ENCODE measurements at regions not wholly inside any gene's neighbourhood (a gene's known extent, or its start where the extent isn't known, plus 50 kb on each side); places are given as distances from the start of the nearest gene placed in this dataset.

DNA sequence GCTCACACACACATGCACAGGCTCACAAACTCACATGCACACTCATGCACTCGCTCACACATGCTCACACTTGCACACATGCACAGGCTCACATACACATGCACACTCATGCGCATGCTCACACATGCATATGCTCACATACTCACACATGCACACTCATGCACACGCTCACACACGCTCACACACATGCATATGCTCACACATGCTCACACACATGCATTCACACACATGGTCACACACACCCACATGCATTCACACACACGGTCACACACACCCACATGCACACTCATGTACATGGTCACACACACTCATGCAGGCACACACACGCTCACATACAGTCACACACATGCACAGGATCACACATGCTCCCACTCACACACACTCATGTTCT, 132.8 kb upstream of the SMAD3 start:
- DNase-seq (ENCODE audit: low read depth) = no peak

DNA sequence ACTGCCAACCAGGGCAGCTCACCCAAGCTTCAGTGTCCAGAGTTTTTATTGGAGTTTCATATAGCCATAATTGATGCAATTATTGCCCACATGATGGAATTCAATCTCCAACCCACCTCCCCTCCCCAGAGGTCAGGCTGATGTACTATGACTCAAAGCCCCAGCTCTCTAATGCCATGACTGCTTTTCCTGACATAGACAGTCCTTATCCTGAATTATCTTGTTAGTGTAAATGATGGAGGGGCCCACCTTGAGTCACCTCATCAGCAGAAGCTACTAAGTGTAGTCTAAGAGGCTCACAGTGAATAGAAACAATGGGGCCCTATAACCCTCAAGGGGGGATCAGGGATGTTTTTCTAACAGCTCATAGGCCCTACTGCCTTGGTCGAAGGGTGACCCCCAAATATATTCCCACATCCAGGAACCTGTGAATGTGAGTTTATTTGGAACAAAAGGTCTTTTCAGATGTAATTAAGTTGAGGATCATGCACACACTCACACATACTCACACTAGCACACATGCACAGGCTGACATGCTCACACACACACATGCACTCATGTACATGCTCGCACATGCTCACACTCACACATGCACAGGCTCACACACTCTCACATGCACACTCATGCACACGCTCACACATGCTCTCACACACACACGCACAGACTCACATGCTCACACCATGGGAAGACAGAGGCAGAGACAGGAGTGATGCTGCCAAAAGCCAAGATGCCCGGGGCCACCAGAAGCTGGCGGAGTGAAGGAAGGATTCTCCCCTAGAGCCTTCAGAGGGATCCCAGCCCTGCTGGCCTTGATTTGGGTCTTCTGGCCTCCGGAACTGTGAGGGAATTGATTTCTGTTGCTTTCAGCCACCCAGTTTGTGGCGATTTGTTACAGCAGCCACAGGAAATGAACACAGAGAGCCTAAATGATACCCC, 131.2 kb upstream of the SMAD3 start:
- no peak for DNase-seq (ENCODE audit: low read depth)

DNA sequence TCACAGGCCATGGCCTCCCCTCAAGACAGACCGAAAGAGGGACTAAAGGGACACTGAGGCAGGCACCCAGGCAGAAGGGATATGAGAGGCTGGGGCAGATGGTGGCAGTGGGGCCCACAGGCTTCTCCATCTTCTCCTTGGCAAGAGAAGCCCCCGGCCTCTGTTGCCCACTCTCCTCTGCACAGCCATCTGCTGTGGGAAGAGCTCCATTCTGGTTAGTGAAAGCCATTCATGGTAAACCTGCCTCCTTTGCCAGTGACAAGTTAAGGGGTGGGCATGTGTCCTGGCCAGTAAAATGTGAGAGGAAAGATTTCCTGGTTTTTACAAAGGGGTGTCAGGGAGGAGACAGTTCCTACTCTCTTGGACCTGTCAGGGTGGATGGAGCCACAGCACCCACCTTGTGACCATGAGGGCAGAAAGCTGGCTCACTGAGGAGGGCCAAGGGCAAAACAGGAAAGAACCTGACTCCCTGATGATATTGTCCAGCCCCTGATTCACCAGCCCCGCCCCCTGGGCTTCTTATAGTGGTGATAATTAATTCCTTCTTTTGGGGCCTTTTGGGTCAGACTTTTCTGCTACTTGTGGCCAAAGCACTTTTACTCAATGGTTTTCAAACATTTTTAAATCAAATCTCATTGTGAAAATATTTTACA, 130.4 kb upstream of the SMAD3 start:
- no peak for DNase-seq (ENCODE audit: low read depth)

DNA sequence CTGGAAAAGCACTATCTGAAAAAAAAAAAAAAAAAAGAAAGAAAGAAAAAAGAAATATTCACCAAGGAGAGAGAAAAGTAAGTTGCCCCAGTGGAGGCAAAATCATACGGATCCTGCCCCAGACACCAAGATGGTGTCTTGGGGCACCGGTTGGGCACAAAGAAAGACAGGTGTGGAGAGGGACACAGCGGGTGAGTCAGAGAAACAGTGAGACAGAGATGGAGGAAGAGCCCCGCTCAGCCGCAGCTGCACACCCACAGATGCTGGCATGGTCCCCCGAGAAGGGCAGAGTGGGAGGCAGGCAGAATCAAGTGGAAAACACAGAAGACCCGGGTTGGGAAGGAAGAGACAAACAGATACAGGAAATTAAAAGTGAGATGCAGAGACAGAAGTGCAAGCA, 129.7 kb upstream of the SMAD3 start:
- no peak for DNase-seq (ENCODE audit: low read depth)

DNA sequence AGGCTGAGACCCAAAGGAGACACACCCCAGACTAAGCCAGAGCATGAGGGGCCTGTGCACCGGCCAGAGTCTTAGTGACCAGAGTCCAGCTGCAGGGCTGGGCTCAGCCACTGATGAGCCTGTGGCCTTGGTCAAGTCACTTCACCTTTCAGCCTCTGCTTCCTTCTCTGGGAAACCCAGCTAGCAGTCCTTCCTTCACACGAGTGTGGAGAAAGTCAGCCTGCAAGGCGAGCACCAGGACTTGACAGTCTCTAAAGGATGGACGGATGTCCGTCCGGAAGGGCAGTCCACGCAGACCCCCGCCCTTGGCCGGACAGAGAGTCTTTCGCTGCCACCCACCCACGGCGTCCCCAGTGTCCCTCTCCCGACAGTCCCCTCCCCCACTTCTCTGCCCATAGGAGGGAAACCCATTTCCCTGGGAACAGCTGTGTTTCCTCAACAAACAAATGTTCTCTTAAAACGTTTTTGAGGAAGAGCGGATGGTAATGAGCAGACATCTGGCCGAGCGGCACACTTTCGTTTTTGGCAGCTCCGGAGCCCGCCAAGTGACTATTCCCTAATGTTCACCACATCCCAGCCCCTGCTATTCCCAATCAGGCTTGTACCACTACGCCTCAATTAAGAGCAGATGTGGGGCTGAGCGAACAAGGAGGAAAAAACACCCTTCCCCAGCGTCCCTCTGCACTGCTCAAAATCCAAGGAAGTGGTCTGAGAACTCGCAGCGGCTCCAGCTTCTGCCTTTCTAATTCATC, 129.1 kb upstream of the SMAD3 start:
- no peak for DNase-seq (ENCODE audit: low read depth)

DNA sequence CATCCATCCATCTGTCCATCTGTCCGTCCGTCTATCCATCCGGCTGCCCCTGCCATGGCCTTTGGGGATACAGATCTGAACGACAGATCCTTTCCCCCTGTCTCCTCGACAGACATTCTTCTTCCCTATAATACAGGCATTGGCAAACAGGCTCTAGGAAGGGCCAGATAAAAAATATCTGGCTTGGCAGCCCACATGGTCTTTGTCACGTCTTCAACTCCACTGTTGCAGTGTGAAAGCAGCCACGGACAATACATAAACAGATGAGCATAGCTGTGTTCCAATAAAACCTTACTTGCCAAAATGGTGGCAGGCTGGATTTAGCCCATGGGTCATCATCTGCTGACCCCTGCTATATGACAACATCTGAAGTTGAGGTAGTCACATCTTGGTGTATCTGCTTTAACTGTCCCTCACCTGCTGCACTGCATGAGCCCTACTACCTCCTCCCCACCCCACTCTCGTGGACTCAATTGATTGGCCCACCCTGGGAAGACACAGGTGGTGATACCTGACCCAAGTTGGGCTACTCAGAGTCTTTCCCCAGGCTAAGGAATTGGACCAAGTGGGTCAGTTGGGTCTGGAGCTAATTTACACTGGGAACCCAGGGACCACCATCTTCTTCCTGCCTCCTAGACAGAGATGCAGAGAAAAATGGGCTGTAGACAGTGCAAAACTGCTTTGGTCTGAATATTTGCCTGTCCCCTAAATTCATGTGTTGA, 128.4 kb upstream of the SMAD3 start:
- no peak for DNase-seq (ENCODE audit: low read depth)

DNA sequence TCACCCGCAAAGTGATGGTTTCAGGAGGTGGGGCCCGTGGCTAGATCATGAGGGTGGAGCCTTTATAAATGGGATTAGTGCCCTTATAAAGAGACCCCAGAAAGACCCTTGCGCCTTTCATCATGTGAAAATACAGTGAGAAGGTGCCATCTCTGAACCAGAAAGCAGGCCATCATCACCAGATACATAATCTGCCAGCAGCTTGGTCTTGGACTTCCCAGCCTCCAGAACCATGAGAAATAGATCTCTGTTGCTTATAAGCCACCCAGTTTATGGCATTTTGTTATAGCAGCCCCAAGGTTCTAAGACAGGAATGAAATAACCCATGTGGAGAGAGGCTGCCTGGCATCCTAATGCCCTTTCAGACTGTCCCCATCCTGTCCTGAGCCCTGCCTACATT, 127.8 kb upstream of the SMAD3 start:
- DNase-seq (ENCODE audit: low read depth) = no peak

DNA sequence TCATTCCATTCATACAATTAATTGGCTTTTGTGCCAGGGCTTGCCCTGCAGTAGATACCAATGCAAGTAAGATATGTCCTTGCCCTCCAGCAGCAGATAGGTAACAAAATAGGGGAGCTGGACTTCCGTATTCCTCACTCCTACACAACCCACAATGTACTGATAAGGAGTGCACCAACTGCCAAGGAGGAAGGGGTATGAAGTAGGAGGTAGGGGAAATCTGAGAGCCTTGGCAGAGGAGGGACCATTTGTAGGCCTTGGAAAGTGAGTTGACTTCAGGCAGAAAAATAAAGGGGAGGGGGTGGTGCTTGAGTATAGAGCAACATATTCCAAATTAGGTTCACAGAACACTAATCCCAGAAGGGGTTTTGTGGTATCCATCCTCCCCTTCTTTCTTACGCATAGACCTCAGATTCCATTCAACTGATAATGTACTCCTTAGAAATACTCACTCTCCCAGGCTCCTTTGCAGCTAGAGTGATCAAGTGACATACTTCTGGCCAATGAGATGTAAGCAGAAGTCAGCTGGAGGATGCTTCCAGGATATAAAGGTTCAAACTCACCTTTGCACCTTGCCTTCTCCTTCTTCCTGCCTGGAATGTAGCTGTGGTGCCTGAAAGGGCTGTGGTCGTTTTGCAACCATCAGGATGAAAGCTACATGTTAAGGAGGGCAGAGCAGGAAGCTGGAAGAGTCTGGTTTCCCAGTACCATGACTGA, 127.1 kb upstream of the SMAD3 start:
- DNase-seq (ENCODE audit: low read depth) = no peak

DNA sequence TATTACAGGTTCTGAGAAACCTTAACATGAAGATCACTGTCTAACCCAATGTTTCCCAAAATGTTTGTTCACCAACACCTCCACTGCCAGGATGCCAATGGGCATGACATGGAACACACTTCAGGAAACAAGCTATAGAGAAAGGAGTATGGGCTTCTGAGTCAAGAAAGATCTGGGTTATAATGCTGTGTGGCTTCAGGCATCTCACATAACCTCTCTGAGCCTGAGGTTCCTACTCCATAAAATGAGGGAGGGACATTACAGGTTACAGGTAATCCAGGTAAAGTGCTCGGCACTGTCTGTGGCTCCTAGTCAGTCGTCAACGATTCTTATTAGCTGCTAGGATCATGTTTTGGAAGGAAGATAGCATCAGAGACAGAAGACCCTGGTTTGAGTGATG, 126.4 kb upstream of the SMAD3 start:
- no peak for DNase-seq (ENCODE audit: low read depth)

DNA sequence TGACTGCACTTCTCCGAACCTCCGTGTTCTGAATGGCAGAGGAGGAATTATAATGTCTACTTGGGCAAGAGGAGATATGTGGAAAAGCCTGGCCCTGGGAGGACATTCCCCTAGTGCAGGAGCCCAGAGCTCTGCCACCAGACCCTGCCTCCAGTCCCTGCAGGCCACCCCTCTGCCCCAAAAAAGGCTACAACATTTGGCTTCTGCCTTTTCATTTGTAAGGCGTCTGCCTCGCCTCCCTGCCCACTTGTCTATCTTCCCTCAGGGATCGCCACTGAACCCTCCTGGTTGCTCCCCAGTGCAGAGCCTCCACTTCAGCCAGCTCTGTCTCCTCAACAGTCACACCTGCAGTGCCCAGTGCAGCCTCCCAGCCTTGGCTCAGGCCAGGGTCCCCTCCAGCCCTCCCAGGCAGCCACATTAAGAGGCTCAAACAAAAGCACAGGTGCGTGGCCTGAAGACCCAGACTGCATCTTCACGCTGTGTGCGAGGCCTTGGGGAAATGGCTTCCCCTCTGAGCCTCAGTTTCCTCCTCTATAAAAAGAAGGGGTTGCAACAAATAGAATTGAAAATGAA, 125.9 kb upstream of the SMAD3 start:
- DNase-seq (ENCODE audit: low read depth) = no peak

DNA sequence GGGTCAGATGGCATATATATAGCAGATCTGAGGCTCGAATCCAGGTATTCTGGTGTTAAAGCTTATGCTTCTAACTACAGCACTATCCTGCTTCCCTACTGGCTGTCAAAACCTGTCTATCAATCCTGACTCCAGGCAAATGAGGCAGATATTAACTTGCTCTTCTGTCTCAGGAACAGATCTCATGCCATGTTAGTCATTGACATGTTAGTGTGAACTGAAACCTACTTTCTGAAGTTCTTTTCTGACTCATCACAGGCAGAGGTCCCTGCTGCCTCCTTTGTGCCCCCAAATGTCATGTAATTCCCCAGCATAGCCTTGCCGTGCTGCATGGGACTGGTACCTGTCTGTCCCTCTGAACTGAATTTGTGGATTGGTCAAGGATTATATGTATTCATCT, 125.0 kb upstream of the SMAD3 start:
- no peak for DNase-seq (ENCODE audit: low read depth)

DNA sequence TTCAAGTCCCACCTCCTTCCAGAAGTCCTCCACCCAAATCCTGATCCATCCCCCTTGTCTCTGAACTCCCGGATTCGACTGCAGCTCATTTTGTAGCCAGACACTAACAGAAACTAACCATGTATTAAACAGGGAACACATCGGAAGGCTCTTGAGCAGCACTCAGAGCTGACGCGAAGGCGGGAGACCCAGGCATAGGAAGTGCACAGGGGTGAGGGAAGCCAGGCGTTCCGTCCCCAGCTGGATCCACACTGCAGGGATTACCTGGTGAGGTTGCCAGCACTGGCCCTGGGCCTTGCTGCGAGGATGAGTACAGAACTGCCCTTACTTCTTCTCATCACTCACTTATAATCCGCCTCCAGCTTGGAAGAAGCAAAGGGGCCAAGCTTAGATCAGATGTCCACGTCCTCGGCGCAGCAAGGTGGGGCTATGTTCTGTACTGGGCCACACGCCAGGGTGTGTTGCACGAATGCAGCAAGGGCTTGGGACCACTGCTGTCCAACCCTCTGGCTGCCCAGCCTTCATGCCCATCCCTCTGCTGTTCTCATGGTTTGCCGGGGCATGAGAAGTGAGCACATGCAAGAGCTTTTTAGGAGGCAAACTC, 124.2 kb upstream of the SMAD3 start:
- no peak for DNase-seq (ENCODE audit: low read depth)

DNA sequence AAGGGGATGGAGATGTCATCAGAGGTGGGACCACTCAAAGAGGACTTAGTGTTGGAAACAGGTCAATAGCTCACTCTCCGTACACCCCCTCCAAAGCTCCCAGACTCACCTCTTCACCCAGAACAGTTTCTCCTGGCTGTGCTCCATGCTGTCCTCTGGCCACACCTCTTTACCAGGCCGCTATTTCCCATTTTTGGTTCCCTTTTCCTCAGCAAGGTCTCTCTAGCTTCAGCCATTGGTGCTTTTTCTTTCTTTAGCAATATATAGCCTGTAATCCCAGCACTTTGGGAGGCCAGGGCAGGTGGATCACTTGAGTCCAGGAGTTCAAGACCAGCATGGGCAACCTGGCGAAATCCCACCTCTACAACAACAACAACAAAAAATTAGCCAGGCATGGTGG, 123.6 kb upstream of the SMAD3 start:
- no peak for DNase-seq (ENCODE audit: low read depth)

DNA sequence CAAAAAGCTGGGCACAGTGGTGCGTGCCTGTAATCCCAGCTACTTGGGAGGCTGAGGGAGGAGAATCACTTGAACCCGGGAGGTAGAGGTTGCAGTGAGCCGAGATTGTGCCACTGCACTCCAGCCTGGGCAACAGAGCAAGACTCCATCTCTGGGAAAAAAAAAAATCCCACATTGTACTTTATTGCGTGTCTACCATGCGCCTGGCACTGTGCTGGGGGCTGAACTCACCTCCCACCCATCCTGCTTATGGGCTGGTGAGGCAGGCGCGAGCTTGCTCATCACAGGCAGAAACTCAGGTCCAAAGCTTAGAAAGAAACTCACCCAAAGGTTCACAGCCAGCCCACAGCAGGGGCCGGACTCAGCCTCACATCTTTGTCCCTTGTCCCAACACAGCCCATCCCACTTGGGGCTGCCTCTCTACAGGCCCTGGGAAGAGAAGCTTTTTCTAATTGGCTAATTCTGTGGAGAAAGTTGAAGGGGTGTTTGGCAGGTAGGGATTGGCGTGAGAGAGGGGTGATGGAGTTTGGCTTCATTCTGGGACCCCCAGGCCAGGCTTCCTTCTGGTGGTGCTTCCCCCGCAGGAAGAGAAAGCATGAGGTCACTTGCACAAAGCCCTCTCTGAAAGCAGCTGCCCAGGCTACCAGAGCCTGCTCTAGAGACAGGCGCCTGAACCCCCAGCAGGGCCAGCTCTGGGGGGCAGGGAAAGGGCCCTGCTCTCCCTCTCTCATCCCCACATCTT, 122.6 kb upstream of the SMAD3 start:
- no peak for DNase-seq (ENCODE audit: low read depth)

DNA sequence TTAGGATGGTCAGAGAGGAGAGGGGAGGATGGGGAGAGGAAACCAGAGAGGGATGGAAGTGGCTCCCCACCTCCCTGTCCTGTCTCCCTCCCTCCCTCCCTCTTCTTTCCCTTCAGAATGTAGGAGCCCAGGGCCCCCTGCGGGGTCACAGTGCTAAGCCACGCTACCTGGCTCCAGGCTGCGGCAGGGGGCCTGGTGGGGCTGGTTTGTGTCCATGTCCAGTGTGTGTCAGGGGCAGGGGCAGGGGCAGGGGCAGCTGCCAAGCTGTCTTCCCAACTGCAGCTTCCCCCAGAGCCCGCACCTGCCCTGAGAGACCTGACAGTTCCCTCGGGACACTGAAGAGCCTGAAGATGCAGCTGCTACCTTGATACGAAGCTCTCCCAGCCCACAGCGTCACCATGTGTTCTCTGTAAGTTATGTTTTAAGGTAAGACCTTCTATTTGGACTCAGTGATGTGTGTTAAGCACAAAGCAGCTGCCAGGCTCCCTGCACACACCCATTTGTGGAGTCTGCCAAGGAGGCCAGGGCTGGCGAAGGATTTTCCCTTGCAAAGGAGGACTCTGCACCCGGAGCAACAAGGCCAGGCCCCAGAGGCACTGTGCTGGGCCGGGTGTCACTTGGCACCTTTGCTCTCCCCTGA, 121.8 kb upstream of the SMAD3 start:
- no peak for DNase-seq (ENCODE audit: low read depth)

DNA sequence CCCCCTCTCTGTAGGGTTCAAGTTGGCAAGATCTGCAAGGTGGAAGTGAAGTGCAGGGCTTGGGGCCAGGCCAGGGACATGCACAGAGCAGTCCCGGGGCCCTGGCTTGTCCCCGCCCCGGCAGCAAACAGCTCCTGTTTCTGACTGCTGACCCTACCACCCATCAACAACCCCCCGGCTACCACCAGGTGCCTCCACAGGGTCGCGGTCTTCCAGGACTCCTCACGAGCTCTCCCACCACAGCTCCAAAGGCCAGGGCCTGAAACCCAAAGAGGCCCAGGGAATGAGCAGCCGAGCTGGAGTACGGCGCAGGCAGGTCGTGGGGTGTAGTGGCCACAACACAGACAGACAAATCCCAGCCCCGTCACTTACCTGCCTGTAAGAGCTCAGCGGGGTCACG, 121.3 kb upstream of the SMAD3 start:
- DNase-seq (ENCODE audit: low read depth) = no peak

DNA sequence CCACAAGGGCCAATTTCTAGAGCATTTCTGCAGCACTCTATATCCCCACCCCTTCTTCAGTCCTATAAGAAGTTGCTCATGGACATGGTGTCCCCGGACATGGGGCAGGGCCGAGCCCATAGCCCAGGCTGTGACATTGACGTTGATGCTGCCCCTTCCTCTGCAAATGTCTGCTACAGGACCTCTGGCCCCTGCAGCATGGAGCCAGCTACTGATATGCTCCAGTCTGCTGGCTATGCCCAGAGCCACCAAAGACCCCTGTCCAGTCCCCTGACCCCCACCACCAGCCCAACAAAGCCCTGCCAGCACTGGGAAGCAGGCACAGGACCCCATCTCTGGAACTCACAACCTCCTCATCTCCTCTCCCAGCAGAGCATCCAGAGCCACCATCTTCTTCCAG, 120.1 kb upstream of the SMAD3 start:
- no peak for DNase-seq (ENCODE audit: low read depth)

DNA sequence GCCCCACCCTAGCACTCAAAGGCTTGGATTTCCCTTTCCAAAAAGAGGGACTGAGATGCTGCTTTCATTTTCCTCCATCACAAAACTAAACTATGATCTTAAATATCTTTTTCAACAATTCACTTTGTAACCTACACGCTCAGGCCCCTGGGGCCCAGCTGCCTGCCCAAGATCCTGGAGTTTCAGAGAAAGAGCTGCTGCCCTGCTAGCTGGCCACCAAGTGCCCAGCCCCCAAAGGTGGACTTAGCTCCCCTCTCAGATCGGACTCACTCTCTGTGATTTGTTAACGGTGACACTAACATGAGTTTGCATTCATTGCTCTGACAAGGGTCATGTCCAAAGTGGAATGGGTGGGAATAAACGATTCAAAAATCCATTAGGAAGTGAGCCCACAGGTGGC, 119.6 kb upstream of the SMAD3 start:
- DNase-seq (ENCODE audit: low read depth) = no peak

DNA sequence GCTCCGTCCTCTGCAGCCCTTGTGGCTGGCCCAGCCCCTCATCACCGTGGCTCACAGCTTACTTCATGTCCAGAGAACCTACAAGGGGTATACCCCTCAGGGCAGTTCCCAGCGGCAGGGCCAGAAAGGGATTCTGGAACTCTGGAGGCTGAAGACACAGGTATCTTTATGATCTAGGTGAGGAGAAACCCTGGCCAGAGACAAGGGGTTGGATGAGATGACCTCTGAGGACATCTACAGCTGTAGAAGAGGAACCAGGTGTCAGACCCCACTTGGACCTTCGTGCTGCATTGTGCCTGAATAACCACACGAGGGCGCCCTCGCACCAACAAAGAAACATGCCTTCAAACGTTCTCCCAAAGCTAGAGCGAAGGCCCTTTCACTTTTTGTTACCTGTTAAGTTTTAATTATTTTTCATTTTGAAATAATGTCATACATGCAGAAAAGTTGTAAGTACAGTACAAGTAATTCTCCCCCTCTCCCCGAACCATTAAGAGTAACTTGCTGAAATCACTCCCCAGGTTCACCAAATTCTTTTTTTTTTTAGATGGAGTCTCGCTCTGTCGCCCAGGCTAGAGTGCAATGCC, 118.7 kb upstream of the SMAD3 start:
- DNase-seq (ENCODE audit: low read depth) = peak; percentile 43
